SK-N-SH (cell line): ENCODE measurements at regions not wholly inside any gene's neighbourhood (a gene's known extent, or its start where the extent isn't known, plus 50 kb on each side); places are given as distances from the start of the nearest gene placed in this dataset.

Source experiments
- CTCF ChIA-PET: fragments of 300-600, 350-600 bp; formaldehyde crosslinking; extraction: SDS; loops from one replicate; lab custom pipeline; 2021; lab: Yijun Ruan, JAX
- POLR2A ChIA-PET: fragments of 350-600 bp; sonication (Branson Sonifier 250); formaldehyde crosslinking; extraction: SDS; loops from one replicate; lab custom pipeline; 2020; ENCODE audit warnings: antibody characterized with exemption, inconsistent platforms; lab: Yijun Ruan, JAX
- DNase-seq: peaks from one replicate; pipeline ENCODE4 v3.0.0; 2012
- H2AFZ ChIP-seq: fragments of 200-600 bp; sonication (generic); 2 replicates; pipeline ENCODE4 v1.8.1; 2016; ENCODE audit warnings: antibody characterized with exemption, mild to moderate bottlenecking, low read depth
- H3F3A ChIP-seq: fragments of 200-600 bp; sonication (generic); replicated peaks from 2 replicates; pipeline ENCODE3; 2016; ENCODE audit warnings: antibody characterized with exemption, mild to moderate bottlenecking; ENCODE audit not compliant: insufficient read depth
- H3K27ac ChIP-seq, 2 experiments: fragments of 200-500 bp in 1 of 2; fragments of 200-600 bp in 1 of 2; sonication (Bioruptor generic) in 1 of 2; sonication (generic), shearing (Covaris generic) in 1 of 2; 2 replicates each; pipeline versions ENCODE4 v1.5.1 to v1.6.1; 2014 to 2016; ENCODE audit warnings: low read depth in 2 of 2, inconsistent platforms in 1 of 2, low read length in 1 of 2, mild to moderate bottlenecking in 1 of 2, mixed read lengths in 1 of 2
- H3K27me3 ChIP-seq: fragments of 200-600 bp; sonication (generic), shearing (Covaris generic); 2 replicates; pipeline ENCODE4 v1.6.1; 2016; ENCODE audit warnings: mixed run types; ENCODE audit not compliant: insufficient read depth
- H3K36me3 ChIP-seq, 2 experiments: fragments of 200-500 bp in 1 of 2; fragments of 200-600 bp in 1 of 2; sonication (Bioruptor generic) in 1 of 2; sonication (generic) in 1 of 2; replicated peaks in 1 of 2; 2 replicates each; pipeline versions ENCODE3 to v1.5.1; 2014 to 2016; ENCODE audit warnings: low read length in 1 of 2, mild to moderate bottlenecking in 1 of 2; ENCODE audit not compliant: insufficient read depth in 2 of 2, control insufficient read depth in 1 of 2
- H3K4me1 ChIP-seq, 2 experiments: fragments of 200-500 bp in 1 of 2; fragments of 200-600 bp in 1 of 2; sonication (Bioruptor generic) in 1 of 2; sonication (generic), shearing (Covaris generic) in 1 of 2; 2 replicates each; pipeline versions ENCODE4 v1.5.1 to v1.6.1; 2014 to 2016; ENCODE audit warnings: low read depth in 1 of 2, low read length in 1 of 2, mixed run types in 1 of 2; ENCODE audit not compliant: insufficient read depth in 2 of 2, control insufficient read depth in 1 of 2
- H3K4me2 ChIP-seq: fragments of 200-600 bp; sonication (generic), shearing (Covaris generic); 2 replicates; pipeline ENCODE4 v1.6.1; 2017; ENCODE audit warnings: mixed run types
- H3K4me3 ChIP-seq, 2 experiments: fragments of 200-500 bp in 1 of 2; fragments of 200-600 bp in 1 of 2; sonication (Bioruptor generic) in 1 of 2; sonication (generic), shearing (Covaris generic) in 1 of 2; 2 replicates each; pipeline versions ENCODE4 v1.5.1 to v1.8.1; 2014 to 2016; ENCODE audit warnings: low read depth in 2 of 2, inconsistent platforms in 1 of 2, low read length in 1 of 2, mild to moderate bottlenecking in 1 of 2, mixed read lengths in 1 of 2, moderate library complexity in 1 of 2
- H3K79me2 ChIP-seq: fragments of 200-600 bp; sonication (generic); 2 replicates; pipeline ENCODE4 v1.8.1; 2017; ENCODE audit warnings: mild to moderate bottlenecking; ENCODE audit not compliant: insufficient read depth
- H3K9ac ChIP-seq: fragments of 200-600 bp; sonication (generic); 2 replicates; pipeline ENCODE4 v1.6.1; 2017; ENCODE audit warnings: mixed run types
- H3K9me2 ChIP-seq: fragments of 200-600 bp; sonication (generic); 2 replicates; pipeline ENCODE4 v1.6.1; 2017; ENCODE audit warnings: mixed run types
- H3K9me3 ChIP-seq: fragments of 200-600 bp; sonication (generic); 2 replicates; pipeline ENCODE4 v1.6.1; 2017; ENCODE audit warnings: mixed run types, mild to moderate bottlenecking, moderate library complexity
- H4K20me1 ChIP-seq: fragments of 200-600 bp; sonication (generic); 2 replicates; pipeline ENCODE4 v1.6.1; 2017; ENCODE audit warnings: mild to moderate bottlenecking, mixed run types; ENCODE audit not compliant: insufficient read depth
- EZH2phosphoT487 ChIP-seq: fragments of 200-600 bp; sonication (generic); IDR thresholded peaks from 2 replicates; pipeline ENCODE4 v1.6.1; 2017; ENCODE audit warnings: low read depth, mixed run types, mild to moderate bottlenecking, antibody characterized with exemption, moderate library complexity, borderline replicate concordance
- FOXJ3 ChIP-seq: sonication (generic); formaldehyde crosslinking; IDR thresholded peaks from 2 replicates; pipeline ENCODE4 v1.5.1; 2020; ENCODE audit warnings: mild to moderate bottlenecking, missing genetic modification reagents
- FOXM1 ChIP-seq: IDR thresholded peaks from 2 replicates; pipeline ENCODE4 v1.4.0; 2012; ENCODE audit warnings: low read depth, mild to moderate bottlenecking
- GATA2 ChIP-seq: sonication (generic); formaldehyde crosslinking; IDR thresholded peaks from 2 replicates; pipeline ENCODE4 v1.5.0; 2020; ENCODE audit warnings: mild to moderate bottlenecking, missing genetic modification reagents
- MXI1 ChIP-seq: IDR thresholded peaks from 2 replicates; pipeline ENCODE4 v1.6.1; 2012; ENCODE audit warnings: mild to moderate bottlenecking, low read depth, low read length, improper control_type of control experiment
- NFIC ChIP-seq: IDR thresholded peaks from 2 replicates; pipeline ENCODE4 v1.4.0; 2012; ENCODE audit warnings: borderline replicate concordance
- RAD21 ChIP-seq: IDR thresholded peaks from 2 replicates; pipeline ENCODE4 v1.6.1; 2012; ENCODE audit warnings: mild to moderate bottlenecking, low read length
- RFX5 ChIP-seq: IDR thresholded peaks from 2 replicates; pipeline ENCODE4 v1.6.1; 2012; ENCODE audit warnings: mild to moderate bottlenecking, improper control_type of control experiment, low read length
- SIN3A ChIP-seq: IDR thresholded peaks from 2 replicates; pipeline ENCODE4 v1.6.1; 2012; ENCODE audit warnings: low read depth, mild to moderate bottlenecking, low read length, moderate library complexity, borderline replicate concordance
- TCF12 ChIP-seq: IDR thresholded peaks from 2 replicates; pipeline ENCODE4 v1.4.0; 2012
- WGBS: methylation state at CpG from one replicate; pipeline ENCODE4 v1.1.6; 2017; ENCODE audit warnings: low lambda C conversion rate; 5-methylcytosine and 5-hydroxymethylcytosine counted together
- TF ChIP-seq, protein P1 (sequence below): IDR thresholded peaks from 2 replicates; pipeline ENCODE4 v1.4.0; 2012; ENCODE audit warnings: low read depth, borderline replicate concordance
- TF ChIP-seq, protein P2 (sequence below): fragments of 150-350 bp; IDR thresholded peaks from 2 replicates; pipeline ENCODE4 v1.6.1; 2016; ENCODE audit warnings: mild to moderate bottlenecking, low read depth, low read length
- TF ChIP-seq, protein P3 (sequence below): fragments of 200-600 bp; sonication (generic); IDR thresholded peaks from 2 replicates; pipeline ENCODE4 v1.6.1; 2017; ENCODE audit warnings: antibody characterized with exemption, mild to moderate bottlenecking, moderate library complexity
- TF ChIP-seq, protein P4 (sequence below): fragments of 150-350 bp; IDR thresholded peaks from 2 replicates; pipeline ENCODE4 v1.6.1; 2017; ENCODE audit warnings: antibody characterized with exemption, low read length, low read depth, borderline replicate concordance

DNA sequence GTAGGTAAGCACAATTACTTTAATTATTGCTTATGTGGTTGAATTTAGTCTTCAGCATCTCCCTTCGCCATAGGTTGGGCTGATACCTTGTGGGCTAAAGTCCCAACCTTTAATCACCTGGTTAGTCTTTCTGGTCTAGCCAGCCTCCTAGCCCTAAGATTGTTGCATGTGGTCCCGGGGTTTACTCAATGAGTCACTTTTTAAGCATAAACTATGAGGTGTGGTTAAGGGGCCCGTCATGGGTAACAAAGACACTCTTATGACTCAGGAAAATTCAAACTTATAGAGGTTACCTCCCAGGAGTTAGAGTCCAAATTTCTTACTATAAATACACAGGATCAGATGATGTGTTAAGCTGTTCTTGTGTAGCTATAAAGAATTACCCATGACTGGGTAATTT lies 841.6 kb downstream of the TRIB2 start:
- H3K4me2 ChIP-seq: no peak overlapping the region
- no peaks in the 10 kb centered on the region for H3K9me3 ChIP-seq
- H3K4me3 ChIP-seq: no peak overlapping the region
- DNase-seq: no peak
- no peaks in the 10 kb centered on the region for H3K4me1 ChIP-seq
- POLR2A ChIA-PET: no interaction called here
- H3K36me3 ChIP-seq: no peaks in the 10 kb centered on the region
- CTCF ChIA-PET: interaction anchor here (1.0 kb wide), 1 partner anchor 24 kb away, joined by 3 read pairs; no protein-coding TSS in a partner anchor
- H2AFZ ChIP-seq: no peak overlapping the region
- TF ChIP-seq, protein P1, sequence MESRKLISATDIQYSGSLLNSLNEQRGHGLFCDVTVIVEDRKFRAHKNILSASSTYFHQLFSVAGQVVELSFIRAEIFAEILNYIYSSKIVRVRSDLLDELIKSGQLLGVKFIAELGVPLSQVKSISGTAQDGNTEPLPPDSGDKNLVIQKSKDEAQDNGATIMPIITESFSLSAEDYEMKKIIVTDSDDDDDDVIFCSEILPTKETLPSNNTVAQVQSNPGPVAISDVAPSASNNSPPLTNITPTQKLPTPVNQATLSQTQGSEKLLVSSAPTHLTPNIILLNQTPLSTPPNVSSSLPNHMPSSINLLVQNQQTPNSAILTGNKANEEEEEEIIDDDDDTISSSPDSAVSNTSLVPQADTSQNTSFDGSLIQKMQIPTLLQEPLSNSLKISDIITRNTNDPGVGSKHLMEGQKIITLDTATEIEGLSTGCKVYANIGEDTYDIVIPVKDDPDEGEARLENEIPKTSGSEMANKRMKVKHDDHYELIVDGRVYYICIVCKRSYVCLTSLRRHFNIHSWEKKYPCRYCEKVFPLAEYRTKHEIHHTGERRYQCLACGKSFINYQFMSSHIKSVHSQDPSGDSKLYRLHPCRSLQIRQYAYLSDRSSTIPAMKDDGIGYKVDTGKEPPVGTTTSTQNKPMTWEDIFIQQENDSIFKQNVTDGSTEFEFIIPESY: no peak
- no peak for TF ChIP-seq RAD21
- TF ChIP-seq, protein P2, sequence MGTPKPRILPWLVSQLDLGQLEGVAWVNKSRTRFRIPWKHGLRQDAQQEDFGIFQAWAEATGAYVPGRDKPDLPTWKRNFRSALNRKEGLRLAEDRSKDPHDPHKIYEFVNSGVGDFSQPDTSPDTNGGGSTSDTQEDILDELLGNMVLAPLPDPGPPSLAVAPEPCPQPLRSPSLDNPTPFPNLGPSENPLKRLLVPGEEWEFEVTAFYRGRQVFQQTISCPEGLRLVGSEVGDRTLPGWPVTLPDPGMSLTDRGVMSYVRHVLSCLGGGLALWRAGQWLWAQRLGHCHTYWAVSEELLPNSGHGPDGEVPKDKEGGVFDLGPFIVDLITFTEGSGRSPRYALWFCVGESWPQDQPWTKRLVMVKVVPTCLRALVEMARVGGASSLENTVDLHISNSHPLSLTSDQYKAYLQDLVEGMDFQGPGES: no peak
- no peak for TF ChIP-seq TCF12
- TF ChIP-seq FOXM1: no peak
- no peak for TF ChIP-seq FOXJ3 (CRISPR knock-in tag)
- no peak for TF ChIP-seq SIN3A
- TF ChIP-seq RFX5: no peak
- TF ChIP-seq EZH2phosphoT487: no peak
- TF ChIP-seq NFIC: no peak
- no peak for TF ChIP-seq GATA2 (CRISPR knock-in tag)
- no peak for TF ChIP-seq MXI1
- TF ChIP-seq, protein P3, sequence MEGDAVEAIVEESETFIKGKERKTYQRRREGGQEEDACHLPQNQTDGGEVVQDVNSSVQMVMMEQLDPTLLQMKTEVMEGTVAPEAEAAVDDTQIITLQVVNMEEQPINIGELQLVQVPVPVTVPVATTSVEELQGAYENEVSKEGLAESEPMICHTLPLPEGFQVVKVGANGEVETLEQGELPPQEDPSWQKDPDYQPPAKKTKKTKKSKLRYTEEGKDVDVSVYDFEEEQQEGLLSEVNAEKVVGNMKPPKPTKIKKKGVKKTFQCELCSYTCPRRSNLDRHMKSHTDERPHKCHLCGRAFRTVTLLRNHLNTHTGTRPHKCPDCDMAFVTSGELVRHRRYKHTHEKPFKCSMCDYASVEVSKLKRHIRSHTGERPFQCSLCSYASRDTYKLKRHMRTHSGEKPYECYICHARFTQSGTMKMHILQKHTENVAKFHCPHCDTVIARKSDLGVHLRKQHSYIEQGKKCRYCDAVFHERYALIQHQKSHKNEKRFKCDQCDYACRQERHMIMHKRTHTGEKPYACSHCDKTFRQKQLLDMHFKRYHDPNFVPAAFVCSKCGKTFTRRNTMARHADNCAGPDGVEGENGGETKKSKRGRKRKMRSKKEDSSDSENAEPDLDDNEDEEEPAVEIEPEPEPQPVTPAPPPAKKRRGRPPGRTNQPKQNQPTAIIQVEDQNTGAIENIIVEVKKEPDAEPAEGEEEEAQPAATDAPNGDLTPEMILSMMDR: no peak
- TF ChIP-seq, protein P4, sequence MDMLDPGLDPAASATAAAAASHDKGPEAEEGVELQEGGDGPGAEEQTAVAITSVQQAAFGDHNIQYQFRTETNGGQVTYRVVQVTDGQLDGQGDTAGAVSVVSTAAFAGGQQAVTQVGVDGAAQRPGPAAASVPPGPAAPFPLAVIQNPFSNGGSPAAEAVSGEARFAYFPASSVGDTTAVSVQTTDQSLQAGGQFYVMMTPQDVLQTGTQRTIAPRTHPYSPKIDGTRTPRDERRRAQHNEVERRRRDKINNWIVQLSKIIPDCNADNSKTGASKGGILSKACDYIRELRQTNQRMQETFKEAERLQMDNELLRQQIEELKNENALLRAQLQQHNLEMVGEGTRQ: no peak
- no peaks in the 10 kb centered on the region for H4K20me1 ChIP-seq
- H3K27ac ChIP-seq: no peak overlapping the region
- no peaks in the 10 kb centered on the region for H3K27me3 ChIP-seq
- no peak overlapping the region for H3K9ac ChIP-seq
- WGBS: 40% methylated on average over 3 of the region's 3 CpGs
- H3K9me2 ChIP-seq: no peaks in the 10 kb centered on the region
- H3K79me2 ChIP-seq: no peaks in the 10 kb centered on the region
- no peaks in the 10 kb centered on the region for H3F3A ChIP-seq
